ENCODE measurements at regions not wholly inside any gene's neighbourhood (a gene's known extent, or its start where the extent isn't known, plus 50 kb on each side); places are given as distances from the start of the nearest gene placed in this dataset.

DNA sequence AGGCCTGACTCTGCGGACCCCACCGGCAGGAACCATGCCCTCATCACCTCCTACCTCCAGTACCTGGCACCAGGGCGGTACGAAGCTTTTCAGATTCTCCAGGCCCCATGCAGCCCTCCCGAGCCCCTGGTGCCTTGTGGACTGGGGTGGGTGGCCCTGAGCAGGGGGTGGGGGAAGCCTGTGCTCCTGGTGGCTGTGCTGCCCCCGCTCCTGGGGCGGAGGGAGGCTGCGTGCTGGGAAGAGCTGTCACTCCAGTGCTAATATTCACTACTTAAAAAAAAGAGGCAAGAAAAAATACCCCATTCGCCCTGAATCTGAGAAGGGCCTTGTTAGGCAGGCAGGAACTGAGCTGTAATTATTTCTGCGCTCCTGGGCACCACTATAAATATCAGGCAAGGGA lies 111.8 kb downstream of the ENGASE start:
- DNase-seq: no peak

DNA sequence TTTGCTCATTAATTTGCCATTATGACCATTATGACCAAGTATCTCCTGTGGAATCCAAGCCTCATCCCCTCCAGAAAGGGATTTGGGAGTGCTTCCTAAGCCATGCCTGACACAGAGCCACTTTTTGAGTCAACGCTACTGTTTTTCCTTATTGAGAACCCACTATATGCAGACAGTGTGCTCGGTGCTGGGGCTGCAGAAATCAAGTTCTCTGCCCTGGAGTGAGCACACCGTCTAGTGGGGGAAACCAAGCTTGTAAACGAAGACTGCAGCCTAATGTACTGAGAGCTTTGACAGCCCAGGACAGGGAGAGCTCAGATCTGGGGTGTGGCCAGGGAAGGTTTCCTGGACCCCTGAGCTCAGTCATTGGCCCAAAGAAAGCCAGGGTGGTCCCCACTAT lies 111.0 kb downstream of the ENGASE start:
- no peak for DNase-seq

- no peak for DNase-seq
Observed at GRCh38 chr17:79184219-79184618, 109.6 kb downstream of the ENGASE start.

DNA sequence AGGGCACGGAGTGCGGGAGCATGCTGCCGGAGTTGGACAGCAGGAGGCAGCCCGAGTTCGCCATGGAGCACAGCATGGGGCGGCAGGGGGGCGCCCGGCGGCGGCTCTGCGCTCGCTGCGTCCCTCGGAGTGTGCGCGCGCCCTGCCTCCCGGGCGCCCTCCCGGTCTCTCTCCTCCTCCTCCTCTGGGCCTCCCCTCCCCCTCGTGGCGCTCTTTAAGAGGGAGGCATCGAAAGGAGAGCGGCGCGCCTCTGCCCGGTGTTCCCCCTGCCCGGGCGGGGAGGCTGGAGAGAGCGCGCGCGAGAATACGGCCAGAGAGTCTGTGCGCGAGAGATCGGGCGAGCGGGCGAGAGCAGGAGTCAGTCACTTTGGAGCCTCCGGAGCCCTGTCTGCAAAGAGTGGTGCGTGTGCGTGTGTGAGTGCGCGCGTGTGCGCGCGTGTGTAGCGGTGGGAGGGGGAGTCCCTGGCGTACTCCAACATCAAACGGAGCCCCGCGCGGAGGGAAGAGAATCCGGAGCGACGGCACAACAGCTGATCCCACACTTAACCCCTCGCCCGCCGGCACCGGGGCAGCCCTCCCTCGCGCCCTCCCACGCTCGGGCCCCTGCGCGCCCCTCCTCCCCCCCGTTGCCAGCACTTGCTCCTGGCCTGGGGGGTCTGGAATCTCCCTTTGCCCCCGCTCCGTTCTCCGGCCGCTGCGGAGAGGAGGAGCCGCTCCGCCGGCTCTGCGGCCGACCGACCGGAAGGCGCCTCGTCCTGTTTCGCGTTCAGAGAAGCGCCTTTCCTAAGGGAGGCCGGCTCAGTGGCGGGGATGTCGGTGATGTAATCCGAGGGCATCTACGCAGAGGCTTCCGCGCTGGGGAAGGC lies 108.9 kb downstream of the ENGASE start:
- peak; percentile 35 for DNase-seq

DNA sequence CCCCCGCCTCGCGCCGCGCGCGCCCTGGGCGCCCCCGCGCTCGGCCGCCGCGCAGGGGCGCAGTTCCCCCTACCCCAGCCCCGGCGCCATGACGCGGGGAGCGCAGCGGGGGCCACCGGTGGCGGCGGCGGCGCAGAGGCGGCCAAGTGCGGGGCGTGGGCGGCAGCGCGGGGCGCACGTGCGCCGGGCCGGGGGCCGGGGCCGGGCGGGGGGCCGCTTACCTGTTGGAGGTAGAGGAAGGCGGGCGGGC lies 108.3 kb downstream of the ENGASE start:
- DNase-seq: no peak

- DNase-seq: no peak
Observed at GRCh38 chr17:79182176-79183042, 107.8 kb downstream of the ENGASE start.

DNA sequence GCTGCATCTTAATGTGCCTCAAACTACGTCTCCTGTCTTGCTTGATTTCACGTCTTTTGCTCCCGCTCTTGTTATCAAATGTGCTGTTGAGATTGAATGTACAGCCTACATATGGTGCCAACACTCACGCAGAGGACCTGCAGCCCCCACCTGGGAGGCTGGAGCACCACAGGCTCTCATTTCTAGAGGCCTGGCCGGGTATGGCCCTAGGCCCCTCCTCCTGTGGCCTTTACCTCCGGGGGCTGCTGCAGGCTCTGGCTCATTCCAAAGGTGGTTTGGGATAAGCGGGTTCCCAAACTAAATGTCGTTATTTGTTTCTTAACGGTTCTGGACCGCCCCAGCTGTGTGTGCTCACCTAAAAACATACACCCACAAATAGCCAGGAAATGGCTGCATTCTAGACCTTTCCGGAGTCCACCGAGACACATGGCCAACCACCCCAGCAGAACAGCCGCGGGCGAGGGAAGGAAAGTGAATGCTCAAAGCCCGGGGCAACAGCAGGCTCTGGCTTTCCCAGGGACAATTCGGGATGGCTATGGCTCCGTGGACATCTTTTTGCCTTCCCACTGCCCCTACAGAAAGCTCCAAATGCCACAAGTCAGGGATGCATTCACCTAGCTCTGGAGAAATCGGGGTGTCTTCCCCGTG lies 105.9 kb downstream of the ENGASE start:
- no peak for DNase-seq

DNA sequence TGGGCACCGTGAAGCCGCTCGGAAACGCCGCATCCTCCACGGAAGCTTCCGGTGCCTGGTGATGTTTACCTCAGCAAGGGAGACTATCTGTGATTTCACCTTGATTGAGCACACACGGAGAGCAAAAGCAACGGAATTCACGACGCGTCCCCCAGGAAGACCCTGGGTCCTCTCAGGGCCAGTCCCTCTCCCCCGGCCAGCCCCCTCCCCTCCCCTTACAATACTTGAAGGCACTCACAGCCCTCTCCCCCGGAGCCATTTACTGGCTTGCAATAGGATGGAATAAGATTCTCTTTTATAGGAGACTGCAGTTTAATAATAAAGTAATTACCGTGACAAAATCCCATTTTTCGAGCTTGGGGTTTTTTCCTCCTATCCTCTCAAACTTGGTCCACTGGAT lies 104.7 kb downstream of the ENGASE start:
- DNase-seq: no peak

GRCh38 chr17:79177877-79178276 lies 103.3 kb downstream of the ENGASE start:
- no peak for DNase-seq

DNA sequence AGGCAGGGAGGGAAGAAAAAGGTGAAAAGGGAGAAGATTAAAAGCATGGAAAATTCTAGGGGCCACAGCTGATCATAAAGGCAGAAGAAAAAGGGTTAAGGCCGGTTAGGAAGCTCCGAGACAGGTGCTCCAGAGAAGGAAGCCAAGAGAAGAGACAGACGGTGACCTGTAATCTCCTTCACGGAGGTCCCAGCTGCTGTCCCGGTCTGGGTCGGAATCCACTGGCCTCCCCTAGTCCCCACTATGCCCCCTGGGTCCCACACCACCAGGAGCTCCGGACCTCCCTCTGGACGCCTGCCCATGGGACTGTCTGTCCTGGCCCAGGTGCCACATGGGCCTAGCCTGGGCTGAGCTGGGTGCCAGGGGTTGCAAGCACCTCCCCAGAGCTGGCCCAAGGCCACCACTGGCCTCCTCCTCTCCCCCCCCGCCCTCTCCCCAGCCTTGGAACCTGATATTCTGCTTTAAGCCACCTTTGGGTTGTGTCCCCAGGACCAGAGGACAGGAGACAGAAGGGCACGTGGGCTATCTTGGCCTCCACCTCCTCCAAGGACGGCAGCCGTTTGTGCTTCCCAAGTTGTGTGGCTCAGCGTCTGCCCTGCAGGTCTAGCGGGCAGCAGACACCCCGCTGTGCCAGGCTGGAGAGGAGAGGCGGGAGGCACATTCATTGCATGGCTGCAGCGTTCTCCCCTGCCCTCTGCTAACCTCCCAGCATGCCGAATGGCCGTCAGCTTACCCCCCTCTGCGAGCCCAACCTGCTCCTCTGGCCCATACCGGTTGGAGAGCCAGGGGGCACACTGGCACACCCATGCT lies 102.4 kb downstream of the ENGASE start:
- DNase-seq: no peak

DNA sequence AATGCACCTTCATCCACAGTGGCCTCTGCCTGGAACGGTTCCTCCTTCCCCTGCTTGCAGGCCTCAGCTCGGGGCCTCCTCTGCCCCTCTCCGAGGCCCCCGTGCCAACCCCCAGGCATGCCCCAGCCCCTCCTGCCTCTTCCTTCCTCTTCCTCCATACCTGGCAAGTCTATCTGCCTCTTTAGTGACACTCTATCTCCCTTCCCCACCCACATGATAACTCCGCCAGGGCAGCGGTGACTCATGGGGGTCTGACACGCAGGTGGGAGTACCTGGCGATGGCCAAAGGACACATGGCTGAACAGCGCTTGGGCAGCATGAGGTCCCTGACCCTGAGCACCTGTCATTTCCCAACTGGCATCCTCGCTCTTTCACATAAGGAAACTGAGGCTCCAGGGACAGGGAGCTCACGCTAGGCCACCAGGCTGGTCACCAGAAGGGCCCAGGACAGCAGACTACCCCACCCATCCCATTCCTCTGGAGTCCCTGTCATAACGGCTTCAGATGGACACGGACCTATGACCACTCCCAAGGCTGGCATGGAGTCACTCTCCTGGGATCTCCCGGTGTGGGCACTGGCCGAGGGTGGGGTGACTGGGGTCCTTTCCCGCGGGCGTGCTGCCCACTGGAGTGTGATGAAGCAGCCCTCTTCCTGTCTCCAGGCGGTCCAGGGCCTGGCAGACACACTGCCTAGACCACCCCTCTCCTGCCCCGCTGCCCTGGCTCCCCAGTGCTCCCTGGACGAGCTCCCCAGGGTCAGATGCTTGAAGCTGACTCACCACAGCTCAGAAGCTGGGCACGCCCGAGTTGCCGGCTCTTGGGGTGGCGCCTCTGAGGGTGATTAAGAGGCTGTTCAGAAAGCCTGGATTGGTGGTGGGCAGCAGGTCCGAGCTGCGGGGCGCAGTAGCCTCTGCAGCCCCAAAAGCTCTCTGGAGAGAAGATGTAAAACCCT lies 100.6 kb downstream of the ENGASE start:
- DNase-seq: no peak

GRCh38 chr17:79174193-79174765 lies 99.7 kb downstream of the ENGASE start:
- no peak for DNase-seq

DNA sequence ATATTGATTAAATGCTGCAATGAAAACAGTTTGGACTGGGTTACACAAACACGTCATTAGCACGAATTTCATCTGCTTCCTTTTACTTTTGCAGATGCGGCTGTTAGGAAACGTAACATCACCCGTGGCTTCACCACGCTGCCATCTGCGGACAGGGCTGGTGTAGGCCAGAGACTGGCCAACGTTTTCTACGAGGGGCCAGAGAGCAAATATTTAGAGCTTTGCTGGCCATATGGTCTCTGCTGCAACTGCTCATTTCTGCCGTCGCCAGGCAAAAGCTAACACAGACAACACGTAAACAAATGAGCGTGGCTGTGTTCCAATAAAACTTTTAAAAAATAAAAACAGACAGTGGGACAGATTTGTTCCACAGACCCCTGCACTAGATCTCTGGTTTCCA lies 96.6 kb downstream of the ENGASE start:
- DNase-seq: no peak

DNA sequence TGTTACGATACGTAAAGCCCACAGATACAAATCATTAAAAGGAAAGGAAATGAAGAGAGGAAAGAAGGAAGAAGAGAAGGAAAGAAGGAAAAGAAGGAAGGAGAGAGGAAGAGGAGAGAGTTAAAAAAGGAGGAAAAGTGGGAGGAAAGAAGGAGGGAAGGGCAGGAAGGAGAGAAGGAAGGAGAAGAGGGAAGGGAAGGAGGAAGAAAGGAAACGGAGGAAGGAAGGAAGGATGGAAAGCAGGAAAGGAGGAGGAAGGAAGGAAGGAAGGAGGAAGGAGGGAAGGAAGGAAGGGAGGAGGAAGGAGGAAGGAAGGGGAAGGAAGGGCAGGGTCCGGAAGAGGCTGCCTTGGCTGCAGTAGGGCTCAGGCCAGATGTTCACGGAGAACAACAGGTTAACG lies 95.2 kb downstream of the ENGASE start:
- DNase-seq: no peak

DNA sequence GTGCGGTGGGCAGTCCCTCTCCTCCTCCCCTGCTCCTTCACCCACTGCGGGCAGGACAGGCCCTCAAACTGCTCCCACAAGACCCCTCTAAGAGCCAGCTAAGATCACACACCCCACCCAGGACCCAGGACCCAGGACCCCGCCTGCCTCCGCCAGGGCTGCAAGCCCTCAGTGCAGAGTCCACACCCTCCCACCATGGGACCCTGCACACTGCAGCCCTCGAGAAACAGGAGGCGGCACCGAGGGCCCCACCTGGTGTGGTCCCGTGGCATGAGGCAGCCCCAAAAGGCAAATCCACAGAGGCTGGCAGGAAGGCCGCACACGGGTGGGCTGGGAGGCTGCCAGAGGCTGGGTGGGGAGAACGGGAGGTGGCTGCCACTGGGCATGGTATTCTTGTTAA lies 94.7 kb downstream of the ENGASE start:
- no peak for DNase-seq

- no peak for DNase-seq
Observed at GRCh38 chr17:79168486-79169055, 93.9 kb downstream of the ENGASE start.

DNA sequence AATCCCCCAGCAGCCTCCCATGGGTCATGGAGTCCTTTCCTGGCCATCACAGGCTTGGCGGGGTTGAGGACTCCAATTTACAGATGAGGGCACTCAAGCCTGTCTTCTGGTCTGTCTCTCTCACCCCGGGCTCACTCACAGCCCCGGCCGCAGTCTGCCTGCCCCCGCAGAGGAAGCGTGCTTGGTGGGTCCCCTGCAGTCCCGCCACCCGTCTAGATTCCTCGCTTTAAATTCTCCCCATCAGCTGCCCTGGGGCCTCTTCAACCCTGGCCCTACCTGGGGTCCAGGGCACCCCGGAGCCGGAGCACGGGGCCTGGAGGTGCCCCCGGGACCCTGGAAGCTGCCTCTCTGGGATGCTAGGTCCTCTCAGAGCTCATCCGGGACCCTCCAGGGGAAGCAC lies 92.9 kb downstream of the ENGASE start:
- DNase-seq: no peak

DNA sequence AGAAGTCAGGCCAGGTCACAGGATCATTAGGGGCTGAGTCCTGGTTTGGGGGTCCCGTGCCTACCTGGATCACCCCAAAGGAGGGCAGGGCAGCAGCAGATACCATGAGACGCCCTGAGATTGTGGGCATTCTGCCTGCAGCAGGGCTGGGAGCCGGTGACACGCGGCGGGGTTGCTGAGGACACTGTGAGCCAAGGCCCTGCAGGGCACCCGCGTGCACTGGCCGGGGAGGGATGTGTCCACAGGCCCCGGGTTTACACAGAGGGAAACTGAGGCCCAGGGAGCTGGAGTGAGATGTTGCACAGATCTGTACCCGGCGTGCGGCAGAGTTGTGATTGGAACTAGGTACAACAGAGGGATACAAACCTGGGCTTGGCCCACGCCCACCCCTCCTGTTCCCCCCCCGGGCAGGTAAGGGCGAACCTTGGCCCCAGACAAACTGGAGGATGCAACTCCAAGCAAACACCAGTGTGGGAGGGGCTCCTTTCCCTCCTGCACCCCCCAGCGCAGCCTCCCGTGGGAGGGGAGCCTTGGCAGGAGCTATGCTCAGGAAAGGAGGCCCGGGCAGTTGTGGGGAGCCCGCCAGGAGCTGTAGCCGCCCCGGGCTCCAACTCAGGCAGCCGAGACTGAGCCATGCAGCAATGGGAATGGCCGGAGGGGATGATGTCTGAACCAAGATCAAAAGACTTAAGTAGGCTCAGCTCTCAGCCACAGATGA lies 91.3 kb downstream of the ENGASE start:
- no peak for DNase-seq

- DNase-seq: peak; percentile 33
Observed at GRCh38 chr17:79164913-79165695, 90.5 kb downstream of the ENGASE start.

- DNase-seq: no peak
Observed at GRCh38 chr17:79164408-79164807, 89.8 kb downstream of the ENGASE start.

All from NCI-H345 (cell line).